Fibroblast of lung (primary cell): ENCODE measurements at regions not wholly inside any gene's neighbourhood (a gene's known extent, or its start where the extent isn't known, plus 50 kb on each side); places are given as distances from the start of the nearest gene placed in this dataset.

Experiments used
- DNase-seq, 2 donors: peaks; one replicate each; pipeline versions ENCODE4 v3.0.0 to v3.0.0-alpha.2; 2010; ENCODE audit warnings: low read depth in 2 of 2
- H2AFZ ChIP-seq: 2 replicates; pipeline ENCODE4 v1.5.1; 2012; ENCODE audit warnings: low read length, control low read depth, inconsistent platforms
- H3K27ac ChIP-seq: 2 replicates; pipeline ENCODE4 v1.5.1; 2011; ENCODE audit warnings: low read length, control low read depth; ENCODE audit not compliant: insufficient read depth
- H3K27me3 ChIP-seq: 2 replicates; pipeline ENCODE4 v1.5.1; 2011; ENCODE audit warnings: mild to moderate bottlenecking, low read length; ENCODE audit not compliant: control insufficient read depth, insufficient read depth
- H3K36me3 ChIP-seq: 2 replicates; pipeline ENCODE4 v1.5.1; 2011; ENCODE audit warnings: low read length; ENCODE audit not compliant: control insufficient read depth, insufficient read depth
- H3K4me1 ChIP-seq: 2 replicates; pipeline ENCODE4 v1.5.1; 2011; ENCODE audit warnings: low read length; ENCODE audit not compliant: control insufficient read depth, insufficient read depth; ENCODE audit errors: extremely low read depth
- H3K4me2 ChIP-seq: 2 replicates; pipeline ENCODE4 v1.5.1; 2011; ENCODE audit warnings: low read length, control low read depth; ENCODE audit not compliant: insufficient read depth; ENCODE audit errors: extremely low read depth
- H3K4me3 ChIP-seq, 4 experiments: fragments of 200-600 bp in 1 of 4; sonication (generic) in 1 of 4; replicated peaks in 1 of 4; 2 replicates each; pipeline ENCODE4 v1.5.1; 2011 to 2016; ENCODE audit warnings: low read length in 4 of 4, low read depth in 3 of 4, mild to moderate bottlenecking in 3 of 4, control low read depth in 2 of 4, inconsistent platforms in 1 of 4, mixed read lengths in 1 of 4; ENCODE audit not compliant: insufficient read depth in 1 of 4; ENCODE audit errors: control extremely low read depth in 1 of 4
- H3K79me2 ChIP-seq: 2 replicates; pipeline ENCODE4 v1.5.1; 2012; ENCODE audit warnings: mild to moderate bottlenecking, low read length, inconsistent platforms; ENCODE audit not compliant: control insufficient read depth, insufficient read depth
- H3K9ac ChIP-seq: 2 replicates; pipeline ENCODE4 v1.5.1; 2011; ENCODE audit warnings: mild to moderate bottlenecking, low read length, control low read depth; ENCODE audit not compliant: insufficient read depth
- H3K9me3 ChIP-seq: 2 replicates; pipeline ENCODE4 v1.5.1; 2012; ENCODE audit warnings: low read depth, low read length; ENCODE audit not compliant: control insufficient read depth, insufficient read depth
- H4K20me1 ChIP-seq: 2 replicates; pipeline ENCODE4 v1.5.1; 2011; ENCODE audit warnings: low read length; ENCODE audit not compliant: control insufficient read depth, insufficient read depth; ENCODE audit errors: extremely low read depth
- EZH2 ChIP-seq: IDR thresholded peaks from 2 replicates; pipeline ENCODE4 v1.5.1; 2012; ENCODE audit warnings: low read length, control low read depth, mild to moderate bottlenecking; ENCODE audit errors: missing control alignments
- TF ChIP-seq, protein P1 (sequence below), 2 donors: IDR thresholded peaks in 1 of 2; conservative IDR thresholded peaks in 1 of 2; 1 replicate in 1 of 2; 2 replicates in 1 of 2; pipeline ENCODE4 v1.5.1; 2011 to 2012; ENCODE audit warnings: low read length in 2 of 2, control low read depth in 1 of 2, inconsistent platforms in 1 of 2, low read depth in 1 of 2, mild to moderate bottlenecking in 1 of 2

DNA sequence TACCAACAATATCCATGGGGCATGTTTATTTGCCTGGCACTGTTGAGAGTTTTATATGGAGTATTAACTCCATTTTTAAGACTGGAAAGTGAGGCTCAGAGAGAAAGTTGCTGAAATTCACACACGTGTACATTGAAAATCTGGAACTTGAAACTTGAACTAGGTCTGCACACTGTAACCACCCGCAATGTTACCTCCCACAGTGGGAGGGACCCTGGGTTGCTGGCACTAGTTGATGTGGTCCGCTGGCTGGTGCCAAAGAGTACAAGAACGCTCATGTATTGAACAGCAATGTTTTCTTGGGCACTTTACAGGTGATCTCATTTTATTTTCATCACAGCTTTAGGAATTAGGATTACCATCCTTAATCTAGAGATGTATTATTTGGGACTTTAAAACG lies 253.2 kb downstream of the INHBA start:
- H3K9ac ChIP-seq, result no peak overlapping the region
- no peaks in the 10 kb centered on the region for H4K20me1 ChIP-seq
- H3K27me3 ChIP-seq, result no peaks in the 10 kb centered on the region
- no peak overlapping the region for H3K27ac ChIP-seq
- H3K36me3 ChIP-seq, result no peaks in the 10 kb centered on the region
- H3K4me2 ChIP-seq, result no peak overlapping the region
- DNase-seq, result no peak
- H3K4me3 ChIP-seq, result no peak overlapping the region
- H3K79me2 ChIP-seq, result no peaks in the 10 kb centered on the region
- H2AFZ ChIP-seq, result no peak overlapping the region
- no peak for TF ChIP-seq EZH2
- TF ChIP-seq, protein P1, sequence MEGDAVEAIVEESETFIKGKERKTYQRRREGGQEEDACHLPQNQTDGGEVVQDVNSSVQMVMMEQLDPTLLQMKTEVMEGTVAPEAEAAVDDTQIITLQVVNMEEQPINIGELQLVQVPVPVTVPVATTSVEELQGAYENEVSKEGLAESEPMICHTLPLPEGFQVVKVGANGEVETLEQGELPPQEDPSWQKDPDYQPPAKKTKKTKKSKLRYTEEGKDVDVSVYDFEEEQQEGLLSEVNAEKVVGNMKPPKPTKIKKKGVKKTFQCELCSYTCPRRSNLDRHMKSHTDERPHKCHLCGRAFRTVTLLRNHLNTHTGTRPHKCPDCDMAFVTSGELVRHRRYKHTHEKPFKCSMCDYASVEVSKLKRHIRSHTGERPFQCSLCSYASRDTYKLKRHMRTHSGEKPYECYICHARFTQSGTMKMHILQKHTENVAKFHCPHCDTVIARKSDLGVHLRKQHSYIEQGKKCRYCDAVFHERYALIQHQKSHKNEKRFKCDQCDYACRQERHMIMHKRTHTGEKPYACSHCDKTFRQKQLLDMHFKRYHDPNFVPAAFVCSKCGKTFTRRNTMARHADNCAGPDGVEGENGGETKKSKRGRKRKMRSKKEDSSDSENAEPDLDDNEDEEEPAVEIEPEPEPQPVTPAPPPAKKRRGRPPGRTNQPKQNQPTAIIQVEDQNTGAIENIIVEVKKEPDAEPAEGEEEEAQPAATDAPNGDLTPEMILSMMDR (conservative IDR thresholded peaks at IDR 0.05 in 1 of 2, IDR thresholded peaks at IDR 0.05 in 1 of 2; ENCODE audit: low read depth in 1 of 2, low read length in 2 of 2), result no peak
- no peaks in the 10 kb centered on the region for H3K9me3 ChIP-seq
- H3K4me1 ChIP-seq, result no peaks in the 10 kb centered on the region

DNA sequence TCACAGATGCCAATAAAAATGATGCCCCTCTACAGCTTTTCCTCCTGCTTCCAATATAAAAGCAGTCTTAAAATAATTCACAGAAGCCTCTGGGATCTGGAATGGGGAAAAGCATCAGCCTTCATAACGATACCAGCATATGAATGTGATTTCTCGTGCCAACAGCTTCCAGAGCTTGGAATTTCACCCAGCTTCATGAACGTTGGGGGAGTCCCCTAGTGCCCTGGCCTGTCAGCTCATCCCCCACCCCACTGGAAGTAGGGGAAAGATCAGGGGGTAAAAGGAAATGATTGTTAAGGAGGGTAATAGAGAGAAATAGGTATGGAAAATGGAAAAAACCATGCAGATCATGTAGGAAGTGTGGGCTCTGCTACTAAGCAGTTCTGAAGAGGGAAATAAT lies 253.6 kb downstream of the INHBA start:
- Histone ChIP-seq H3K4me3 (no peak overlapping the region), H3K27ac (no peak overlapping the region), H2AFZ (no peak overlapping the region), H3K36me3 (no peaks in the 10 kb centered on the region), H3K4me2 (no peak overlapping the region), H3K4me1 (no peaks in the 10 kb centered on the region), H3K27me3 (no peaks in the 10 kb centered on the region), H3K79me2 (no peaks in the 10 kb centered on the region), H4K20me1 (no peaks in the 10 kb centered on the region), H3K9ac (no peak overlapping the region), H3K9me3 (no peaks in the 10 kb centered on the region)
- TF ChIP-seq, protein P1 (conservative IDR thresholded peaks at IDR 0.05 in 1 of 2, IDR thresholded peaks at IDR 0.05 in 1 of 2; ENCODE audit: low read depth in 1 of 2, low read length in 2 of 2), result no peak
- TF ChIP-seq EZH2, result no peak
- DNase-seq, result no peak

DNA sequence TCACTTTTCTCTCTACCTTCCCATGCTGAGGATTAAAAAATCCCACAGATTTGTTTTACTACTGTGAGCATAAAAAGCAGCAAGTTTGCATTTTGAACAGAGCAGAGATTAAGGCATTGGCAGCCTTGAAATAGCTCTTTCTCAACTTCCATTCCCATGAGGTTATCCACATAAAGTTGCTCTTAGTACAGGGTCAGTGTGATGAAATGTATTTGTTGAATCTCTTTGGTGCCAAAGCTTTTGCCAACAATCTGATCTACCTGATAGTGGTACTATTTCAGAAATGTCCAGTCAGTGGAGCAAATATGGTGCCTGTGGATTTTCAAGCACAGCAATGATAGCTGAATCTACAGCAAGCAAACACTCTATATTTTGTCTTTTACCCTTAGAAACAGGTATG lies 254.8 kb downstream of the INHBA start:
- no peak for TF ChIP-seq EZH2
- TF ChIP-seq, protein P1 (conservative IDR thresholded peaks at IDR 0.05 in 1 of 2, IDR thresholded peaks at IDR 0.05 in 1 of 2; ENCODE audit: low read depth in 1 of 2, low read length in 2 of 2), result no peak
- no peak overlapping the region for H3K4me2 ChIP-seq
- no peaks in the 10 kb centered on the region for H3K9me3 ChIP-seq
- no peak overlapping the region for H3K4me3 ChIP-seq
- H3K27me3 ChIP-seq, result no peaks in the 10 kb centered on the region
- H3K9ac ChIP-seq, result no peak overlapping the region
- H3K27ac ChIP-seq, result no peak overlapping the region
- peak; percentile 18 to 35 for DNase-seq
- no peaks in the 10 kb centered on the region for H3K79me2 ChIP-seq
- no peaks in the 10 kb centered on the region for H3K4me1 ChIP-seq
- H2AFZ ChIP-seq, result no peak overlapping the region
- H4K20me1 ChIP-seq, result no peaks in the 10 kb centered on the region
- H3K36me3 ChIP-seq, result no peaks in the 10 kb centered on the region
